Keratinocyte (primary cell): ENCODE measurements at regions not wholly inside any gene's neighbourhood (a gene's known extent, or its start where the extent isn't known, plus 50 kb on each side); places are given as distances from the start of the nearest gene placed in this dataset.

Source experiments
- DNase-seq: peaks from one replicate; pipeline ENCODE4 v3.0.0-alpha.2; 2011; ENCODE audit warnings: low read depth, missing footprints, low spot score
- FAIRE-seq: peaks from 2 replicates; lab custom pipeline; 2011; peaks lifted over from hg19 to GRCh38; lab: Jason Lieb, UNC
- H2AFZ ChIP-seq: 2 replicates; pipeline ENCODE4 v1.6.0; 2012; ENCODE audit warnings: low read length, control low read depth, inconsistent platforms; ENCODE audit not compliant: control insufficient read depth
- H3K27ac ChIP-seq: 2 replicates; pipeline ENCODE4 v1.5.1; 2011; ENCODE audit warnings: low read length; ENCODE audit not compliant: control insufficient read depth, insufficient read depth
- H3K27me3 ChIP-seq: 3 replicates; pipeline ENCODE4 v1.6.0; 2011; ENCODE audit warnings: low read length; ENCODE audit not compliant: control insufficient read depth, insufficient read depth; ENCODE audit errors: extremely low read depth
- H3K36me3 ChIP-seq, 2 experiments: 2 replicates in 1 of 2; 3 replicates in 1 of 2; pipeline ENCODE4 v1.5.1; 2011; ENCODE audit warnings: low read length in 2 of 2, mild to moderate bottlenecking in 1 of 2; ENCODE audit not compliant: control insufficient read depth in 2 of 2, insufficient read depth in 2 of 2; ENCODE audit errors: extremely low read depth in 1 of 2
- H3K4me1 ChIP-seq: 3 replicates; pipeline ENCODE4 v1.5.1; 2011; ENCODE audit warnings: low read length; ENCODE audit not compliant: control insufficient read depth, insufficient read depth; ENCODE audit errors: extremely low read depth
- H3K4me2 ChIP-seq: 3 replicates; pipeline ENCODE4 v1.6.0; 2011; ENCODE audit warnings: low read depth, low read length; ENCODE audit not compliant: control insufficient read depth, insufficient read depth; ENCODE audit errors: extremely low read depth
- H3K4me3 ChIP-seq, 3 experiments: fragments of 200-600 bp in 1 of 3; sonication (generic) in 1 of 3; 2 replicates in 2 of 3; 3 replicates in 1 of 3; pipeline ENCODE4 v1.5.1; 2011 to 2016; ENCODE audit warnings: low read length in 3 of 3, mild to moderate bottlenecking in 3 of 3, control low read depth in 2 of 3, inconsistent platforms in 1 of 3, low read depth in 1 of 3, mixed read lengths in 1 of 3, mixed run types in 1 of 3, moderate library complexity in 1 of 3; ENCODE audit not compliant: control insufficient read depth in 2 of 3, insufficient read depth in 2 of 3; ENCODE audit errors: extremely low read depth in 1 of 3
- H3K79me2 ChIP-seq: 2 replicates; pipeline ENCODE4 v1.6.0; 2012; ENCODE audit warnings: low read length; ENCODE audit not compliant: control insufficient read depth, insufficient read depth
- H3K9ac ChIP-seq: 3 replicates; pipeline ENCODE4 v1.6.0; 2011; ENCODE audit warnings: low read length; ENCODE audit not compliant: control insufficient read depth, insufficient read depth; ENCODE audit errors: extremely low read depth
- H3K9me1 ChIP-seq: 3 replicates; pipeline ENCODE4 v1.6.0; 2011; ENCODE audit warnings: low read length; ENCODE audit not compliant: control insufficient read depth, insufficient read depth; ENCODE audit errors: extremely low read depth
- H3K9me3 ChIP-seq: 2 replicates; pipeline ENCODE4 v1.5.1; 2012; ENCODE audit warnings: low read depth, low read length; ENCODE audit not compliant: control insufficient read depth
- H4K20me1 ChIP-seq: 3 replicates; pipeline ENCODE4 v1.6.0; 2011; ENCODE audit warnings: low read length; ENCODE audit not compliant: control insufficient read depth, insufficient read depth; ENCODE audit errors: extremely low read depth
- CTCF ChIP-seq, 3 experiments: IDR thresholded peaks in 1 of 3; conservative IDR thresholded peaks in 1 of 3; optimal IDR thresholded peaks in 1 of 3; 2 replicates in 2 of 3; 3 replicates in 1 of 3; pipeline versions ENCODE3 to v1.5.1; 2011; ENCODE audit warnings: low read length in 3 of 3, mild to moderate bottlenecking in 3 of 3, moderate library complexity in 2 of 3, control low read depth in 1 of 3, inconsistent platforms in 1 of 3; ENCODE audit not compliant: insufficient read depth in 2 of 3; ENCODE audit errors: extremely low read depth in 1 of 3
- EZH2 ChIP-seq: IDR thresholded peaks from one replicate; pipeline ENCODE4 v1.6.1; 2012; ENCODE audit warnings: inconsistent platforms, mild to moderate bottlenecking, low read length, moderate library complexity
- dilution Hi-C: fragments of 300-500 bp; cut with MboI; formaldehyde crosslinking; loops from one replicate; pipeline ENCODE4 v1.7.0; 2020; ENCODE audit warnings: low sequenced_read_pairs; ENCODE audit not compliant: extremely low pct_ligation_motif_present

DNA sequence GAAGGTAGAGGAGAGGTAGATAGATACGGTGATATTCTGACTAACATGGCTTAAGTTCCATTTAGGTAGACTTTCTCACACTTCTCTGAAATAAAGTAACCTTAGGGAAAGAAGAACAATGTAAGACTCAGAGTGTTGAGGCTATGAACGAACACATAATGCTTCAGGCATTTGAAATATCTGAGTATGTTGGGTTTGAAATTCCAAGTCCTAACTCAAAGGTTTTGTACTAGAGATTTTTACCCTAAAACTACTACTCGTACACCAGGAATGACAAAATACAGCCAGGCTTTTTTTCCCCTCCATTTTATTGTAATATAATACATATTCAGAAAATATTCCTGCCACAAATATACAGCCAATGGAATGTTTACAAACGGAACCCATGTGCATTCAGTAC is 592.6 kb downstream of the ETS1 start:
- Histone ChIP-seq H3K27ac (no peak overlapping the region), H4K20me1 (no peaks in the 10 kb centered on the region), H3K4me2 (no peak overlapping the region), H3K27me3 (no peaks in the 10 kb centered on the region), H3K9ac (no peak overlapping the region), H3K4me1 (no peaks in the 10 kb centered on the region), H3K79me2 (no peaks in the 10 kb centered on the region), H3K9me3 (no peaks in the 10 kb centered on the region), H3K4me3 (no peak overlapping the region), H3K36me3 (no peaks in the 10 kb centered on the region), H3K9me1 (no peaks in the 10 kb centered on the region), H2AFZ (no peak overlapping the region)
- DNase-seq (no peak), FAIRE-seq (no peak)
- dilution Hi-C loops: no loop called here
- TF ChIP-seq EZH2 (no peak), CTCF (optimal IDR thresholded peaks at IDR 0.05 in 1 of 3, IDR thresholded peaks at IDR 0.05 in 1 of 3, conservative IDR thresholded peaks at IDR 0.05 in 1 of 3; ENCODE audit: extremely low read depth in 1 of 3, insufficient read depth in 2 of 3, low read length in 3 of 3) (no peak)

GRCh38 chr11:127993788-127994187 is 593.6 kb downstream of the ETS1 start:
- H3K27ac ChIP-seq: no peak overlapping the region
- H2AFZ ChIP-seq: no peak overlapping the region
- no peaks in the 10 kb centered on the region for H3K4me1 ChIP-seq
- no peaks in the 10 kb centered on the region for H4K20me1 ChIP-seq
- H3K79me2 ChIP-seq: no peaks in the 10 kb centered on the region
- H3K9me1 ChIP-seq: no peaks in the 10 kb centered on the region
- dilution Hi-C loops: no loop called here
- DNase-seq (no peak), FAIRE-seq (no peak)
- no peak overlapping the region for H3K4me2 ChIP-seq
- no peaks in the 10 kb centered on the region for H3K27me3 ChIP-seq
- no peak overlapping the region for H3K4me3 ChIP-seq
- TF ChIP-seq EZH2 (no peak), CTCF (optimal IDR thresholded peaks at IDR 0.05 in 1 of 3, IDR thresholded peaks at IDR 0.05 in 1 of 3, conservative IDR thresholded peaks at IDR 0.05 in 1 of 3; ENCODE audit: extremely low read depth in 1 of 3, insufficient read depth in 2 of 3, low read length in 3 of 3) (no peak)
- H3K9me3 ChIP-seq: no peaks in the 10 kb centered on the region
- no peaks in the 10 kb centered on the region for H3K36me3 ChIP-seq
- no peak overlapping the region for H3K9ac ChIP-seq
